ENCODE measurements at regions not wholly inside any gene's neighbourhood (a gene's known extent, or its start where the extent isn't known, plus 50 kb on each side); places are given as distances from the start of the nearest gene placed in this dataset.

GRCh38 chr2:5203134-5203755, 488.9 kb upstream of the SOX11 start:
- TF ChIP-seq POLR2AphosphoS5 (IDR thresholded peaks at IDR 0.05; ENCODE audit: low read depth, low read length) (no peak), TAF1 (IDR thresholded peaks at IDR 0.05; ENCODE audit: borderline replicate concordance, insufficient read depth, low read length) (no peak)
